ENCODE measurements at regions not wholly inside any gene's neighbourhood (a gene's known extent, or its start where the extent isn't known, plus 50 kb on each side); places are given as distances from the start of the nearest gene placed in this dataset.

DNA sequence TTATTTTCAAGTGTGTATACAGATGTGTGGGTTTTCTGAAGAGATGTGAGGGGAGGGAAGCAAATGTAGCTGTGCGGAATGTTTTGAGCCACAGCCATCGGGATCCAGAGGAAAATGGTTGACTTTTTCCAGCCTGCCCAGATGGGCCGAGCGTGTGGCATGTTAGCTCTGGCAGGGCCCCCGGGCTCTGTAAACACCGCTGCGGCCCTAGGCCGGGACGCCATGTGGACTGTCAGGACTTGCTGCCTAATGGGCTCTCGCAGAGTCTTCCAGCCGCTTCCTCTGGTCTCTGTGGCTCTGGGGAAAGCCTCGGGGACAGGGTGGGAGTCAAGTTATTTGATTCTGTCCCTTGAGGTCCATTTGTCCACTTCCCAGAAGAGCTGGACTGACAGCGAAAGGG, 109.6 kb upstream of the PTCH1 start:
- no peak for DNase-seq (ENCODE audit: low read depth, low spot score)
- in situ Hi-C loops (cut with HindIII; ENCODE audit: low sequenced_read_pairs): no loop called here
- TF ChIP-seq, protein P1, sequence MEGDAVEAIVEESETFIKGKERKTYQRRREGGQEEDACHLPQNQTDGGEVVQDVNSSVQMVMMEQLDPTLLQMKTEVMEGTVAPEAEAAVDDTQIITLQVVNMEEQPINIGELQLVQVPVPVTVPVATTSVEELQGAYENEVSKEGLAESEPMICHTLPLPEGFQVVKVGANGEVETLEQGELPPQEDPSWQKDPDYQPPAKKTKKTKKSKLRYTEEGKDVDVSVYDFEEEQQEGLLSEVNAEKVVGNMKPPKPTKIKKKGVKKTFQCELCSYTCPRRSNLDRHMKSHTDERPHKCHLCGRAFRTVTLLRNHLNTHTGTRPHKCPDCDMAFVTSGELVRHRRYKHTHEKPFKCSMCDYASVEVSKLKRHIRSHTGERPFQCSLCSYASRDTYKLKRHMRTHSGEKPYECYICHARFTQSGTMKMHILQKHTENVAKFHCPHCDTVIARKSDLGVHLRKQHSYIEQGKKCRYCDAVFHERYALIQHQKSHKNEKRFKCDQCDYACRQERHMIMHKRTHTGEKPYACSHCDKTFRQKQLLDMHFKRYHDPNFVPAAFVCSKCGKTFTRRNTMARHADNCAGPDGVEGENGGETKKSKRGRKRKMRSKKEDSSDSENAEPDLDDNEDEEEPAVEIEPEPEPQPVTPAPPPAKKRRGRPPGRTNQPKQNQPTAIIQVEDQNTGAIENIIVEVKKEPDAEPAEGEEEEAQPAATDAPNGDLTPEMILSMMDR (IDR thresholded peaks at IDR 0.05; ENCODE audit: low read depth, low read length): no peak
- no peak overlapping the region for H3K4me3 ChIP-seq (ENCODE audit: low read depth, low read length)

DNA sequence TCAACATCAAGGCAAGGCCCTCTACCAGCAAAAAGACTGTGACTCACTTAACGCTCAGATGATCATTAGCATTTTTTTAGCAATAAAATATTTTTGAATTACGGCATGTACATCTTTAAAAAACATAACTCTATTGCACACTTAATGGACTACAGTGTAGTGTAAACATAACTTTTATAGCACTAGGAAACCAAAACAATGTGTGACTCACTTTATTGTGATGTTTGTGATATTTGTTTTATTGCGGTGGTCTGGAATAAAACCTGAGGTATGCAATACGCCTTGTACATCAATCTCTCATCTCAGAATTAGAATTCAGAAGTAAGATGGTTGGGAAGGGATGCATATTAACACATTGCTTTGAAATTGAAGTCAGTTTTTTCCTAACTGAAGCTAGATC, 106.9 kb upstream of the PTCH1 start:
- DNase-seq (ENCODE audit: low read depth, low spot score): no peak
- in situ Hi-C loops (cut with HindIII; ENCODE audit: low sequenced_read_pairs): no loop called here
- no peak overlapping the region for H3K4me3 ChIP-seq (ENCODE audit: low read depth, low read length)
- TF ChIP-seq, protein P1 (IDR thresholded peaks at IDR 0.05; ENCODE audit: low read depth, low read length): no peak

DNA sequence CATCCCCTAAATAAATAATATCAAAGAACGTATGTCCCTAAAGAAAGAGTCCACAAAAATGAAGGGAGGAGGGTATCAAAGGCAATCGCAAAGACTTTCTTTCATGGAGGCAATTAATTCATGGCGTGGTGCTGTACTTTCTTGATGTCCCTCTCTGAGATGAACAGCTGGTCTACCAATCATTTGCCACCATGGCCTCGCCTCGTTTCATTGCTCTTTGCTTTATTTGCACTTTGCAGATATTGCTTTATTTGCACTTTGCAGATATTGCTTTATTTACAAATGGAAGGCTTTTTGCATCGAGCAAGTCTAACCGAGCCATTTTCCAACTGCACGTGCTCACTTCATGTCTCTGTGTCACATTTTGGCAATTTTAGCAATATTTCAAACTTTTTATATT, 104.0 kb upstream of the PTCH1 start:
- DNase-seq (ENCODE audit: low read depth, low spot score): no peak
- in situ Hi-C loops (cut with HindIII; ENCODE audit: low sequenced_read_pairs): no loop called here
- H3K4me3 ChIP-seq (ENCODE audit: low read depth, low read length): no peak overlapping the region
- TF ChIP-seq, protein P1 (IDR thresholded peaks at IDR 0.05; ENCODE audit: low read depth, low read length): no peak

DNA sequence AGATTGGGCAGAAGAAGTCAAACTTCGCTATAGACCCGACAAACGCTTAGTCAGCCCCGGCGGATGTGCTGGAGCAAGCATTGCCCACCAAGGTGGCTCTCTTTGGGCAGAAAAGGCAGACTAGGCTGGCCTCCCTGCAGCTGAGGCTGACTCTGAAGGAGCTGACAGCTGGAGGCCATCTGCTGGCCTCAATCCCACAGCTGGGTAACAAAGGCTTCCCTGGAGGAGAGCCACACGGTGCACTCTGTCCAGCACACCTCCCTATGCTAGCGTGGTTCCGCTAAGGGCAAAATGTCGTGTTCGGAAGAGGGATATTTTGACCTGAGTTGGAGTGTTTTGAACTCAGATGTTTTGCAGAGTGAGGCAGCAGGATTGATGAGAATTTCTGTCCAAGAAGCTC, 103.5 kb upstream of the PTCH1 start:
- no peak for DNase-seq (ENCODE audit: low read depth, low spot score)
- no peak overlapping the region for H3K4me3 ChIP-seq (ENCODE audit: low read depth, low read length)
- in situ Hi-C loops (cut with HindIII; ENCODE audit: low sequenced_read_pairs): no loop called here
- TF ChIP-seq, protein P1 (IDR thresholded peaks at IDR 0.05; ENCODE audit: low read depth, low read length): no peak

DNA sequence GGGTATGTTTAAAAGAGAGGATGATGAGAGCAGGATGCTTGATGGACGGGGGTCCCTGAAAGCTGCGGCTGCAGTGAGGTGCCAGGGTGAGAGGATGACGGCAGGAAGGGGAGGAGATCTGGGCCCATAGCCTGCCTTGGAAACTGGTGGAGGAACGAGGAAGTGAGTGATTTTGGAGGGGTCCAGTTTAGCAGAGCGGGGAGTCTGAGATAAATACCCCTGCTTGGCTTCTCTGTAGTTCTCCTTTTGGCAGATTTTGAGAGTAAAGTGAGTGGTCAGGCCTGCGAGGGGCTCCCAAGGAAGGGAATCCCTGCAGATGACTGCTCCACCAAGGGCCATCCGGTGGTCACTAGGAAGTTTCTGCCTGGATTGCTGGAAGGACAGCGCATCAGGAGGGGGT, 98.5 kb upstream of the PTCH1 start:
- no peak overlapping the region for H3K4me3 ChIP-seq (ENCODE audit: low read depth, low read length)
- DNase-seq (ENCODE audit: low read depth, low spot score): no peak
- TF ChIP-seq, protein P1 (IDR thresholded peaks at IDR 0.05; ENCODE audit: low read depth, low read length): no peak
- in situ Hi-C loops (cut with HindIII; ENCODE audit: low sequenced_read_pairs): no loop called here

DNA sequence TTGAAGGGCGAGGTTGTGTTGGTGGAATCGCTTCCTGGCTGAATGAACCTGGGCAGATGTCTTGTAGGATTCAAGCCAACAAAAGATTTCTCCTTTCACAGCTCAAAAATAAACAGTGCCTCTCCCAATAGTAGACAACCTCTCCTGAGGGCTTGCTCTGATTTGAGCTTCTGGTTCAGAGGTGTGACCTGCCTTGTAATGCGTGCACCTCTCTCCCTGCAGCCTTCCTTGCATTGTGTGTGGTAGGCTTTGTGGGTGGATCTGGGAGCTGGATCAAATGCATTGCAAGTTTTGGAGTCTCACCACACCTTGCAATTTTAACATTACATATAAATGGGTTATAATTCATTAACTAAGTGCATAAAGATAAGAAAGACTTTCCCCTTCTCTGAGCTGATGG, 96.9 kb upstream of the PTCH1 start:
- in situ Hi-C loops (cut with HindIII; ENCODE audit: low sequenced_read_pairs): no loop called here
- no peak for DNase-seq (ENCODE audit: low read depth, low spot score)
- TF ChIP-seq, protein P1 (IDR thresholded peaks at IDR 0.05; ENCODE audit: low read depth, low read length): no peak
- H3K4me3 ChIP-seq (ENCODE audit: low read depth, low read length): no peak overlapping the region

DNA sequence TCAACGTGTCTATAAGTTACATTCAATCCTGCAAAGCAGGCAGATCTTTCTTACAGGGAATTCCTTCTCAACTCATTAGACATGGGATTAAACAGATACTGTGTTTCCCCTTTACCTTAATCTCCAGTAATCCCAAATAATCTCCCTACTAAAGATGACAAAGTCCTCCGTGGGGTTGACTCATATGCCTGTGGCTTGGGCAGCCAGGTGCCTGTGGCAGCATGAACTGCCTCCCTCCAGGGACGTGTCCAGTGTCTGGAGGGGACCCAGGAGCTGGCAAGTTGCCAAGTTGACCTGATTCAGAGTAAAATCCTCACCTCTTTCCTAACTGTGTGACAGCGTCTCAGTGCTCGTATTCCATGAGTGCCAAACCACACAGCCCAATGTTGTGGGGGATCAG, 94.6 kb upstream of the PTCH1 start:
- TF ChIP-seq, protein P1 (IDR thresholded peaks at IDR 0.05; ENCODE audit: low read depth, low read length): no peak
- DNase-seq (ENCODE audit: low read depth, low spot score): no peak
- H3K4me3 ChIP-seq (ENCODE audit: low read depth, low read length): no peak overlapping the region
- in situ Hi-C loops (cut with HindIII; ENCODE audit: low sequenced_read_pairs): no loop called here

All from astrocyte of the spinal cord (primary cell).